ENCODE measurements at regions not wholly inside any gene's neighbourhood (a gene's known extent, or its start where the extent isn't known, plus 50 kb on each side); places are given as distances from the start of the nearest gene placed in this dataset.

DNA sequence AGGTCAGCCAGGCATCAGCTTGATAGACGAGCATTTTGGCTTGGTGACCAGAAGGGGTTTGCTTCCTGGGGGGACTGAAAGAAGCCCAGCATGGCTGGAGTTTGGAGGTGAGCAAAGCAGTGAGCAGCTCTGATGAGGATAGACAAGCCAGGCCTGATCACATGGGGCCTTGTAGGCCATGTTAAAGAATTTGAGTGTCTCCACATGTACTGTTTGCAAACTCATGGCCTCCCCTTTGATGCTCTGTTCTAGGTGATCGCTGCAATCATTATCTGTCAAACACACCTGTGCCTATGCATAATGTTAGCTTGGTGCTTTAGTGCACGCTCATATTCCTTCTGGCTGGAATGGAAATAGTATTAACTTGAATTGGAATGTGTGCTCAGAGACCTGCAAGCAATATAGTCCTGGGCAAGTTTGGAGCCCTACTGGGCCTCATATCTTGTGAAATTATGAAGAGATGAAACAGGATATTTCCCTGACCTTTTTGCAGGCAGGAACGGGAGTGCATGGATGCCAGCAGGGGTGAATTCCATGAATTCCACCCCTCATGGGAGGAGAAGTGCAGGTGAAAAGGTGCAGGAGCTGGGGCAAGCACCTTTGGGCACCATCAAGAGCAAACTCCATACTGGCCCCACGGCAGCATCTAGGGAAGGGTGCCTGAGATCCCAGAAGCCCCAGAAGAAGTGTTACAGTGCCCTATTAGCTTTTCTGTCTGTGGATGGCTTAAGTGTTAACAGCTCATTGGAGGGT lies 480.5 kb downstream of the EPM2A start:
- H2AFZ ChIP-seq (ENCODE audit: insufficient read depth, low read depth, low read length, poor library complexity, severe bottlenecking) = no peak overlapping the region
- no peak for ATAC-seq (ENCODE audit: low read depth)
- no peaks in the 10 kb centered on the region for H3K4me1 Mint-ChIP-seq
- no peak overlapping the region for H3K4me3 Mint-ChIP-seq
- H4K20me1 ChIP-seq (ENCODE audit: control insufficient read depth, insufficient read depth, low read length, poor library complexity, severe bottlenecking) = no peaks in the 10 kb centered on the region
- TF ChIP-seq, protein P1, sequence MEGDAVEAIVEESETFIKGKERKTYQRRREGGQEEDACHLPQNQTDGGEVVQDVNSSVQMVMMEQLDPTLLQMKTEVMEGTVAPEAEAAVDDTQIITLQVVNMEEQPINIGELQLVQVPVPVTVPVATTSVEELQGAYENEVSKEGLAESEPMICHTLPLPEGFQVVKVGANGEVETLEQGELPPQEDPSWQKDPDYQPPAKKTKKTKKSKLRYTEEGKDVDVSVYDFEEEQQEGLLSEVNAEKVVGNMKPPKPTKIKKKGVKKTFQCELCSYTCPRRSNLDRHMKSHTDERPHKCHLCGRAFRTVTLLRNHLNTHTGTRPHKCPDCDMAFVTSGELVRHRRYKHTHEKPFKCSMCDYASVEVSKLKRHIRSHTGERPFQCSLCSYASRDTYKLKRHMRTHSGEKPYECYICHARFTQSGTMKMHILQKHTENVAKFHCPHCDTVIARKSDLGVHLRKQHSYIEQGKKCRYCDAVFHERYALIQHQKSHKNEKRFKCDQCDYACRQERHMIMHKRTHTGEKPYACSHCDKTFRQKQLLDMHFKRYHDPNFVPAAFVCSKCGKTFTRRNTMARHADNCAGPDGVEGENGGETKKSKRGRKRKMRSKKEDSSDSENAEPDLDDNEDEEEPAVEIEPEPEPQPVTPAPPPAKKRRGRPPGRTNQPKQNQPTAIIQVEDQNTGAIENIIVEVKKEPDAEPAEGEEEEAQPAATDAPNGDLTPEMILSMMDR (IDR thresholded peaks at IDR 0.05) = no peak
- TF ChIP-seq EZH2 (IDR thresholded peaks at IDR 0.05; ENCODE audit: borderline replicate concordance, insufficient read depth, low read depth, low read length, poor library complexity, severe bottlenecking) = no peak
- ChIA-PET POLR2A (no interaction called here), CTCF (no interaction called here)
- intact Hi-C loops (cut with micrococcal nuclease) = no loop called here
- H3K27me3 ChIP-seq (replicated peaks in 1 of 4; ENCODE audit: control extremely low read depth in 1 of 4, control insufficient read depth in 3 of 4, insufficient read depth in 4 of 4, low read length in 3 of 4) = no peaks in the 10 kb centered on the region
- H3K79me2 ChIP-seq (ENCODE audit: control insufficient read depth, insufficient read depth, low read length) = no peaks in the 10 kb centered on the region
- no peak overlapping the region for H3K9ac ChIP-seq (ENCODE audit: low read length)
- H3K27ac ChIP-seq (ENCODE audit: low read length in 2 of 2) = no peak overlapping the region
- no peaks in the 10 kb centered on the region for H3K27me3 Mint-ChIP-seq
- no peak overlapping the region for H3K27ac Mint-ChIP-seq
- no peaks in the 10 kb centered on the region for H3K36me3 ChIP-seq (replicated peaks in 1 of 2; ENCODE audit: control extremely low read depth in 1 of 2, control insufficient read depth in 1 of 2, extremely low read depth in 1 of 2, insufficient read depth in 2 of 2, low read length in 1 of 2)
- H3K4me2 ChIP-seq (replicated peaks; ENCODE audit: low read depth, low read length, poor library complexity, severe bottlenecking) = no peak overlapping the region
- H3K9me3 Mint-ChIP-seq (ENCODE audit: insufficient read depth) = peaks cover 2% of the 10 kb centered on the region
- peaks cover 0 to 9% (median 0%) of the 10 kb centered on the region in 3 donors for H3K9me3 ChIP-seq (ENCODE audit: control extremely low read depth in 1 of 3, control insufficient read depth in 2 of 3, insufficient read depth in 1 of 3, low read length in 2 of 3)
- H3K4me1 ChIP-seq (ENCODE audit: control insufficient read depth in 2 of 2, insufficient read depth in 2 of 2, low read length in 2 of 2) = no peaks in the 10 kb centered on the region
- no peak for DNase-seq
- WGBS (ENCODE audit: insufficient coverage) = 78% methylated on average over 4 of the region's 5 CpGs
- no peak overlapping the region for H3K4me3 ChIP-seq (ENCODE audit: control extremely low read depth in 1 of 5, extremely low read depth in 1 of 5, insufficient read depth in 1 of 5, low read depth in 2 of 5, low read length in 4 of 5)

GRCh38 chr6:145257704-145258103 lies 477.6 kb downstream of the EPM2A start:
- 92% methylated on average over 1 of the region's 1 CpG for WGBS (ENCODE audit: insufficient coverage)
- H4K20me1 ChIP-seq (ENCODE audit: control insufficient read depth, insufficient read depth, low read length, poor library complexity, severe bottlenecking) = no peaks in the 10 kb centered on the region
- no peaks in the 10 kb centered on the region for H3K36me3 ChIP-seq (replicated peaks in 1 of 2; ENCODE audit: control extremely low read depth in 1 of 2, control insufficient read depth in 1 of 2, extremely low read depth in 1 of 2, insufficient read depth in 2 of 2, low read length in 1 of 2)
- intact Hi-C loops (cut with micrococcal nuclease) = no loop called here
- no peak overlapping the region for H3K9ac ChIP-seq (ENCODE audit: low read length)
- no peaks in the 10 kb centered on the region for H3K79me2 ChIP-seq (ENCODE audit: control insufficient read depth, insufficient read depth, low read length)
- ATAC-seq (ENCODE audit: low read depth) (no peak), DNase-seq (no peak)
- H3K4me3 ChIP-seq (ENCODE audit: control extremely low read depth in 1 of 5, extremely low read depth in 1 of 5, insufficient read depth in 1 of 5, low read depth in 2 of 5, low read length in 4 of 5) = no peak overlapping the region
- no peak overlapping the region for H3K27ac ChIP-seq (ENCODE audit: low read length in 2 of 2)
- H3K27me3 ChIP-seq (replicated peaks in 1 of 4; ENCODE audit: control extremely low read depth in 1 of 4, control insufficient read depth in 3 of 4, insufficient read depth in 4 of 4, low read length in 3 of 4) = no peaks in the 10 kb centered on the region
- Mint-ChIP-seq H3K27me3 (no peaks in the 10 kb centered on the region), H3K4me1 (no peaks in the 10 kb centered on the region), H3K4me3 (no peak overlapping the region), H3K27ac (no peak overlapping the region), H3K9me3 (ENCODE audit: insufficient read depth) (peaks cover 2% of the 10 kb centered on the region)
- TF ChIP-seq, protein P1 (IDR thresholded peaks at IDR 0.05) = no peak
- TF ChIP-seq EZH2 (IDR thresholded peaks at IDR 0.05; ENCODE audit: borderline replicate concordance, insufficient read depth, low read depth, low read length, poor library complexity, severe bottlenecking) = no peak
- no peaks in the 10 kb centered on the region for H3K4me1 ChIP-seq (ENCODE audit: control insufficient read depth in 2 of 2, insufficient read depth in 2 of 2, low read length in 2 of 2)
- no peak overlapping the region for H3K4me2 ChIP-seq (replicated peaks; ENCODE audit: low read depth, low read length, poor library complexity, severe bottlenecking)
- H3K9me3 ChIP-seq (ENCODE audit: control extremely low read depth in 1 of 3, control insufficient read depth in 2 of 3, insufficient read depth in 1 of 3, low read length in 2 of 3) = peaks cover 0 to 9% (median 0%) of the 10 kb centered on the region in 3 donors
- ChIA-PET POLR2A (no interaction called here), CTCF (no interaction called here)
- H2AFZ ChIP-seq (ENCODE audit: insufficient read depth, low read depth, low read length, poor library complexity, severe bottlenecking) = no peak overlapping the region
